AG09319 (cell line): ENCODE measurements at regions not wholly inside any gene's neighbourhood (a gene's known extent, or its start where the extent isn't known, plus 50 kb on each side); places are given as distances from the start of the nearest gene placed in this dataset.

Experiments
- DNase-seq: peaks from one replicate; pipeline ENCODE4 v3.0.0-alpha.2; 2010; ENCODE audit warnings: low read depth; ENCODE audit errors: extremely low read depth
- CTCF ChIP-seq: IDR thresholded peaks from 2 replicates; pipeline ENCODE4 v1.5.1; 2011; ENCODE audit warnings: low read depth, mild to moderate bottlenecking, inconsistent platforms, low read length, moderate library complexity

DNA sequence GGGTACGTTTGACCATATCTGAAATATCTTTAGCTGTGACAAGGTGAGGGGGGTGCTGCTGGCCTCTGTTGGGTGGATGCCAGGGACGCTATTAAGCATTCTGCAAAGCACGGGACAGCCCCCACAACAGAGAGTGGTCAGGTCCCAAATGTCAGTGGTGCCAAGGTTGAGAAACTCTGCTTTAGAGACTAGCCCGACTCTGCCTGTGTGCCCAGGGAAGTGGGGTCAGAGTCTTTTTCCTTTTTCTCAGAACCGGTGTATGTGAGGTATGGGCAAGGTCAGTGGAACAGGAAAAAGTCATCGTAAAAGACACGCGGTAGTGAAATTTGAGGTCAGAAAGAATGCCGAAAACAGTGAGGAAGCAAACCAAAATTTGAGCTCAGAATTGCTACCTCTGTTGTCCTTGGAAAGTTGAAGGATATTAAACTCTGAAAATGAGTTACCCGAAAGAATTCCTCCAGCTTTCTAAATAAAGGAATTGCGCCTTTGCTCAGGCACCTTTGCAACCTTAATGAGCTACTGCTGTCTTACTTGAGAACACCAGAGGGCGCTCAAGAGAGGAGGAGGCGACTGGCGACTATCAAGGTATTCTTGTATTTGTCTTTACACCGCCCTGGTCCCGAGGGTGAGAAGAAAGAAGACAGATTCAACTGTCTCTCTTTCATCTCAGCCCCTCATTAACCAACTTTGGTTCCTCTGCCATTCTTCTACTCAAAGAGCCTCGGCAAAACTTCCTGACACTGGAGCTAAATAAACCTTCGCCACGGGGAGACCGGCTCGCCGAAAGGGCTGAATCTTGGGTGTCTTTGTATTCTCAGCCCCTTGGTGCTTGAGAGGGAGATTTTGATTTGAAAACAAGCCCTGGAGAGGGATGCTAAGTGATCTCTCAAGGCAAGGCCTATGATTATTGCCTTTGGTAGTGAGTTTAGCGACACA lies 85.4 kb upstream of the OLIG2 start:
- peak; percentile 11 for DNase-seq
- peak; percentile 78 for TF ChIP-seq CTCF

- no peak for DNase-seq
- no peak for TF ChIP-seq CTCF
Observed at GRCh38 chr21:32941263-32941662, 84.5 kb upstream of the OLIG2 start.

DNA sequence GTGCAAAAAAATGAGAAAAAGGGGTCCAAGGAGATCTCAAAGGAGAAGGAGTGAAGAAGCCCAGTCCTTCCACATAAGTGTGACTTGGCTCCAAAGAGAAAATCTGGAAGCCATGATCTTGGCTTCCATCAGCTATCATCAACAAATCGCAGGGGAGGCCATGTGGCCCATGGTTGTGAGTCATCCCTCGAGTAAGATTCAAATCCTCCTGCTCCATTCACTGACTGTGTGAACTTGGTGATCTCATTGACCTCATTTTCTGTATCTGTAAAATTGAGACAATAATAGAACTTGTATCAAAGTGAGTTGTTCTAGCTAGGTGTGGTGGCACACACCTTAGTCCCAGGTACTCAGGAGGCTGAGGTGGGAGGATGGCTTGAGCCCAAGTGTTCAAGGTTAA lies 79.1 kb upstream of the OLIG2 start:
- no peak for DNase-seq
- TF ChIP-seq CTCF, result no peak

DNA sequence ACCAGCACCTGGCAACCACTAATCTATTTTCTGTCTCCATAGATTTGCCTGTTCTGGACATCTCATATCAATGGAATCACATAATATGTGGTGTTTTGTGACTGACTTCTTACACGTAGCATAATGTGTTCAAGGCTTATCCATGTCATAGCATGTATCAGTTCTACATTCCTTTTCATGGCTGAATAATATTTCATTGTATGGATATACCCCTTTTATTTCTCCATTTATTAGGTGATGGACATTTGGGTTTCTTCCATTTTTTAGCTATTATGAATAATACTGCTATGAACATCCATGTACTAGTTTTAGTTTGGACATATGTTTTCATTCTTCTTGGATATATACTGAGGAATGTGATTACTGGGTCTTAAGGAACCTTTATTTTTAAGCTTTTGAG lies 78.0 kb upstream of the OLIG2 start:
- DNase-seq, result no peak
- TF ChIP-seq CTCF, result no peak

- DNase-seq, result no peak
- TF ChIP-seq CTCF, result no peak
Observed at GRCh38 chr21:32949701-32950100, 76.0 kb upstream of the OLIG2 start.

DNA sequence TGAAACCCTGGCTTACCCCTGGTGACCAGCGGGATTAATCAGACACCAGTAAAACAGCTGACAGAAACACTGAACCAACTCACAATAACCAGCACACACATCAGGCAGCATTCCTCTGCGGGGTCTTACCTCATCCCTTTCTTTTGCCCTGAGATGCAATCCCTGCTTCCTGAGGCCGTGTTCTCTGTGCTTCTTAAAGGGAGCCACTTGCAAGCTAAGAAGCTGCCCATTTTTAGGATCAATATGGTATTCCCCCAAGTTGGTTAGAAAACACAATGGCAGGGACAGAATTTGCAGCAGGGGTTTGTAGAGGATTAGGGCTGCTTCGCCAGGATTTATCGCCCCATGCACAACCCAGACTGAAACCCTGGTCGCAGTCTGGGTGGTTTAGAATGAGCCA lies 74.7 kb upstream of the OLIG2 start:
- no peak for TF ChIP-seq CTCF
- DNase-seq, result no peak

DNA sequence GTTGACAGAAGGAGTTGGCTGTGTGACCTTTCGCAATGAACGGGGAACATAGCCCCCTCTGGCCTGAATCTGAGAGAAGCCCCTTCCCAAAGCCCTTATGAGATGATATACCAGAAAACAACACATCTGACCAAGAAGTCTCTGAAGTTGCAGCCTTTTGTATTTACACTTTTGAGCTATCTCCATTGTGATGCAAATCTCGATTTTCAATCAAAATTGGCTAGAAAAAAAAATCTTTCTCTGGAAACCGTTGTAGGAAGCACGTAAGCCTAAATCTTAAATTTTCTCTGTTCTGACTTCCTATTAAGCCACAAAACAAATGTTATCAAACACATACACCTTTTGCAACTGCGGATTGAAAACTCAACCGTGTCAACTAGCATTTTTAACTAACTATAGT lies 71.4 kb upstream of the OLIG2 start:
- DNase-seq, result no peak
- TF ChIP-seq CTCF, result no peak
